HG03521 (cell line): ENCODE measurements at regions not wholly inside any gene's neighbourhood (a gene's known extent, or its start where the extent isn't known, plus 50 kb on each side); places are given as distances from the start of the nearest gene placed in this dataset.

ENCODE experiments used
- ATAC-seq: cut with Tn5 transposase; IDR thresholded peaks from one replicate; pipeline ENCODE4 v1.9.1; 2021; ENCODE audit warnings: mild to moderate bottlenecking, moderate library complexity; ENCODE audit not compliant: unreplicated experiment

DNA sequence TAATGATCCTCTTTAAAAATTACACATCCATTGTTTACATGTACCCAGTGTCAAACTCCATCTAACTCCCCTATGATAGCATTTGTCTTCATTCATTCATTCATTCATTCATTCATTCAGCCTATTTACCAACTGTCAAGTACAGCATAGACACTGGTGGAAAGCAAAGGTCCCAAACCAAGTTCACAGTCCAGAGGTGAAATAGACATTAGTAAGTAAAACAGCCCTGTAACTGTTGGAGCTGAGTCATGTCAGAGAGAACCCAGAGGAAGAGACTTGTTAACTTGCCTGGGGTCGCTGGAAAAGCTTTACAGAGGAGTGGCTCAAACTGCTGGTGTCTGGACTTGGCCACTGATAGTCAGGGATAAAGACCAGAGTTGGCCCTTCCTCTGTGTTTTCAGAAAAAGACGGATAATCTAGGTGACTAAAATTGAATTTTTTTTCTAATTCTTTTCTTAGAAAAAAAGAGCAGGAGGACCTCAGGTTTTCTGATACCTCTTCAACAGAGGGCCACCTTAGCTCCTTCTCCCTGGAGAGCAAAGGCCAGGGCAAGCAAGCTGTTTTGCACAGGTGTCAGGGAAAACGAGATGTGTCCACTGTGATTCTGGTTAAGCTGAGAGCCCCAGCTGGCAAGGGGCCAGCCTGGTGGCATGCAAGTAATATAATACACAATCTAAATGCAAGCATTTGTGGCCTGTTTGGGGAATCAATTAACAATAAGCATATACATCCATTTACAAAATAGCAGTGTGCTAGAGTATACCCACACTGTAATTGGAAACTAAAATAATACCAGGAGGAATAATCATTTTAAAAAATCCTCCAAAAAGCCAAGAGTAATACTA, 96.7 kb upstream of the SLC14A2 start:
- ATAC-seq, result no peak

DNA sequence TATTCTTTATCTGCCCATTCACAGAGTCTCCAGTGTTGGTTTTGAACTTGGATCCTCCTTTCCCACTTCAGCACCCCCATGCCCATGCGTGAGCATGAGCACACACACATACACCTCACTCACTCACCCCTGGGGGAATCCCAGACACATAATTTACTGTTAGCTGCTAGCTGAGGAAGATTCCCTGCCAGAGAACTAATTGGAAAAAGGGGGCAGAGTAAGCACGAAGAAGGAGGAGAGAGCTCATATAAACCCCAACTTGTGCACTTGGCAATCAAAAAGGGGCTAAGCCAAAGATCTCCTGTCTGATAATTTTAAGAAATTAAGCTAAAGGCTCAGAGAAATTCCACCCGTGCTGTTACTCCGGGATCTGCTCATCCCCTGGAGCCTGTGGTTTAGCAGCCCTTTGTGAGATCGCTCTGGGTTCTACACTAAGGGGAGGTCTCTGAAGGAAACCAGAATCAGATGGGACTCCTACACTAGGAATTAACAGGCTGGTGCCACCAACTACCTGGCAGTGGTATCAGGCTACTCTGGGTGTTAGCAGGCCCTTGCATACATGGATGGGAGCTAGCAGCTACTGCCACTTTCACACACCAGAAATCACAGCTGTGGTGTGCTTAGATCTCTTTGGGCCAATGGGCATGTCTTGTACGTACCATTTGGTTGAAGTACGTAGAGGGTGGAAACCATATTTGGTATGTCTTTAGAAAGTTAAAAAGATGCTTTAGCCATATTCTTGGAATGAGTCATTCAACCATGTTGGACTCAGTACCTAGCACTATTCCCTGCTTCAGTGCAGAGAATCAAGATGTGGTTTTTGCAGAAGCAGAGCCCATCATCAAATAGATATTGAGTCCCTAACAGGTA, 95.6 kb upstream of the SLC14A2 start:
- no peak for ATAC-seq

DNA sequence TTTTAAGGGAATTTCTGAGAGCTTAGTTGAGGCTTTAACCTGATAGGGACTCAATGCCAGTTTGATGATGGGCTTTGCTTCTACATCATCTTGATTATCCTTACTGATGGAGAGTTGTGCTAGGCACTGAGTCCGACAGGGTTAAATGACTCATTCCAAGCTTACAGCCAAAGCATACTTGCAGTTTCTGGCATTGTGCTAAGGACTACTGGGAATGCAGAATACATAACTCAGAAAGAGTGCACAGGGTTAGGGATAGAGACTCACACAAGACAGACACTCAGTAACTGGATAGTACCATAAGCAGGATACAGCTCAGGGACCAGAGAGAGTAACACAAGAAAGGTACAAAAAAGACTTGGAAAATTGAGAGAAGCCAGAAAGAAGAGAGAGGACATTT, 94.1 kb upstream of the SLC14A2 start:
- ATAC-seq, result no peak

DNA sequence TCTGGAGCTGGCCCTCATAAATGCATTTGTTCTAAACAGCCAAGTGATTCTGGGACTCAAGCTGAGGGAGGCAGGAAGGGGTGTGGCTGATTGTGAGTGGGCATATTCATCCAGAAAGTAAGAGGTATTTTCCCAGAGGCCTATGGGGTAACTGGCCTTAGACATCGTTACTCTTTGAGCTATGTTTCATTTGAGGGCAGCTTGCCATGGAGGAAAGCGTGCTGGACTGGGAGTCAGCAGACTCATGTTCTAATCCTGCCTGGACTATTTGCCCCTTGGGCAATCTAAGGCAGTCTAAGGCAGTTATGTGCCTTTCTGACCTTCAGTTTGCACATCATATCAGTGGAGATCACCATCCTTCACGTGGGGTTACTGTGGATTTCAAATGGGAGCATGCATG, 93.5 kb upstream of the SLC14A2 start:
- no peak for ATAC-seq

DNA sequence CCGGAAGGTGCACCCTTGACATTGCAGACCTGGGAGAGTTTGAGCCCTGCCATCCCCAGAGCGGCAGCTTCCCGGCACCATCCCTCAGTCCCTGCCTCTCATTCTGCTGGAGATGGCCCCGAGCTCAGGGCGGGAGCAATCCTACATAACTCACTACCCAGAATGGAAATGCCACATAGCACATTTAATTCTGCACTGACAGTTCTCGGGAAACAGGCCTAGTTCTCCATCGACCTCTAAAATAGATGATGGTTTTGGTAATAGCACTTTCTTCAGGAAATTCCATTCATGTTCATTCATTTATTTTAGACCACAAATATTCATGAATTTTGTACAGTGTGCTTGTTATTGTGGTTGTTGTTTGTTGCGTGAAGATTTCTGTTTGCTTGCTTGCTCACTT, 92.9 kb upstream of the SLC14A2 start:
- no peak for ATAC-seq

DNA sequence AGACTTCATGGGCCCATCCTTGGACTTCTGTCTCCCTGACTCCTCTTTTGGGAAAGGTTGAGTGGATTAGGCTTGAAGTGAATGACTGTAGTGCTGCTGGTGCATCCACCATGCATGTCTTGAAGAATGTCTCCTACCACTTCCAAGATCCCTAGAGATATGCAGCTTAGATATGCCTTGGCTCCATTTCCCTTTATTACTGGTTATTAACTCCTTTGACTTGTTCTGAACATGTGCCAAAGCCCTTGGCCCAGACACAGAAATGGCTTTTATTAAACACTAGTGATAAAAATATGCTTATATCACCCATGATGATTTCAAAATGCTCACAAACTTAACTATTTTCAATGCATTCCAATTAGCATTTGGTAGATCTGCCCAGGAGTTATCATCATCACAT, 90.0 kb upstream of the SLC14A2 start:
- no peak for ATAC-seq

DNA sequence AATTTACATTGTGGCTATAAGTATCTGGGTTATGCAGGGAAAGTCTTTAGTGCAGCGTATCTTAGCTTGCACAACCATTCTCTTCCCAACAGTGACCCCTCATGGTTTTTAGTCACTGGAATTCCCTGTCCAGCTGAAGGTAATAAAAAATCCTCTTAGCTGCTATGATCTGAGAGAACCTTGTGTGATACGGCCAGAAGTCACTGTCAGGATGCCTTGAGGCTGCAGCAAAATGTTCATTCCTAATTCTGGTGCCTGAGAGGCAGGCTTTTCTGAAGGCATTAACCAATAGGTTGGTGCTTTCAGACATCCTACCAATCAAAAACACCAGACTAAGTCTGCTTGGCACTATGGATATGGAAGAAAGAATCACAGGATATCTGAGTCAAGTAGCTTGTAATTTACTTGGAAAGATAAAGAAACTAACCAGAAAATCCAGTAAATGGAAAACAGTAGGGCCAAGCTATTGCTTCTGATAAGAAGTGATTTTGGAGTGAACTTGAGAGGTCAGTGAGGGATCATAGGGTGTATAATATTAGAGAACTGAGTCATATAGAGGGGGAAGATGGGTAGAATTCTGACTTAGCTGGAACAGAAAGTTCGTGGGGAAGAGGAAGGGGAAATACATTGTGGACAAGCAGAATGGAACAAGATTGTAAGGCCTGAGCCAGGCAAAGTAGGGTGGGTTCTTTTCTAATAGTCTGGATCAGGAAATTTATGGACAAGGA, 89.0 kb upstream of the SLC14A2 start:
- ATAC-seq, result no peak

DNA sequence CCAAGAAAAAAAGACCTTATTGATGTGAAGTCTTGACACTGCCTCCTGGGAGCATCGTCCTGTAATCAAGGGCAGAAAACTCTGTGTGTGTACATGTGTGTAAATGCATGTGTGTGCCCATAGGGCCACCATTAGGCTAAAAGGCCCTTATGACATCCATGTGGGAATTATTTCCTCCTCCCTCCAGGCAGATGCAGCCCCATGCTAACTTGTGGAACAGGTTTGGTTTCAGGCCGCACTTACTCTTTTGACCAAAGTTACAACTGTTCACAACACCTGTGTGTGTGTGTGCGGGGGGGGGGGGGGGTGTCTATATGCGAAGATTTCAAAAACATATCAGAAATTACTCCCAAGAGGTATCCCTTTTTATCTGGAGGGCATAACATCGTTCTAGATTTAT, 87.4 kb upstream of the SLC14A2 start:
- ATAC-seq, result no peak

DNA sequence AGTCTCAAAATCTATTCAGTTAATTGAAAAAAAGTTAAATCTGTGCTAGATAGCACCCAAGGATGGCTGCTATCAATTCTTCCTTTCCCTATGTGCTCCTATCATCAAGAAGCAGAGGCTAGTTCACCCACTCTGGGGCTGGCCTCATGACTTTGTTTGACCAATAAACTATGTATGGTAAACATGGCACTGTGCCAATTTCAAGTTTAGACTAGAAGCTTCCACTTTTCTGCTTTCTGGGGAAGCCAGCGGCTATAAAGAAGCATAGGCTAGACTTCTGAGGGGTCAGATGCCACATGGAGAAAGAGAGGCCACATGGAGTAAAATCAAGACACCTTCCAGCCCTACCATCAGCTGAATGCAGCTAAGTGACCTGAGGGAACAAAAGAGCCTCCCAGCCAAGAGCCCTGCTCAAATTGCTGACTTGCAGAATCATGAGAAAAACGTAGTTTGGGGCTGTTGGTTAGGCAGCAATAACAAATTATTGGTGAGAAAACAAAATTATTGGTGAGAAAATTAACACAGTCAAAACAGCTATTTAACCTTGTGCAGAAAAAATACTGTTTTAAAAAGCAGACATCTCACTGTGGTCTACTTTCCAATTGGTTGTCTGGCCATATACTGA, 86.5 kb upstream of the SLC14A2 start:
- no peak for ATAC-seq

DNA sequence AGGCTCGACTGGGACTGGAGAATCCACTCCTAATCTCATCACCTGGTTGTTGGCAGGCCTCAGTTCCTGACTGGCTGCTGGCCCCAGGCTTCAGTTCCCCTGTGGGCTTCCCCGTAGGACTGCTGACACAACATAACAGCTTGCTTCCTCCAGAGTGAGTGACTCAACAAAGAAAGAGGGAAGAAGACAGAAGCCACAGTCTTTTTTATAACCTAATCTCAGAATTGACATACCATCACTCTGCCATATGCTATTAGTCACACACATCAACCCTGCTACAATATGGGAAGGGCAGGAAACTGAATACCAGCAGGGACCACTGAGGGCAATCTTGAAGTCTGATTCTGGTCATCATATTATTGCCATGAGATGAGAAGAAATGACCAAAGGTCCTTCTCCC, 76.8 kb upstream of the SLC14A2 start:
- ATAC-seq, result no peak

DNA sequence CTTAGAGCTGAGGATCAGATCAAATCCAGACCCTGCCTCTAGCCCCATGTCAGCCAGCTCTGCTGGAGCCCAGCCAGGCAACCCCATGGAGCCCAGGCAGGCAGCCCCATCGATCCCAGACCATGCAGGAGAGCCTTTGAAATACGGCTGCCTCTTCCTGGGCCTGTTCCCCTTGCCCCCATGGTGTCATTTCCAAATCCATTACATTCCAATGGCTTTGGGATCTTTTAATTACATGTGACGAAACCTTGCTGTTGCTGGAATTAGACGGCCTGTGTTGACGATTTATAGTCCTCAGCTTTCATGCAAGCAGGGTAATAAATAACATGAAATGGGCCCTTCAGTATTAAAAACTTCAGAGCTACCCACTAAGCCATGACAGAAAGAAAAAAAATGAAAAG, 75.8 kb upstream of the SLC14A2 start:
- no peak for ATAC-seq

DNA sequence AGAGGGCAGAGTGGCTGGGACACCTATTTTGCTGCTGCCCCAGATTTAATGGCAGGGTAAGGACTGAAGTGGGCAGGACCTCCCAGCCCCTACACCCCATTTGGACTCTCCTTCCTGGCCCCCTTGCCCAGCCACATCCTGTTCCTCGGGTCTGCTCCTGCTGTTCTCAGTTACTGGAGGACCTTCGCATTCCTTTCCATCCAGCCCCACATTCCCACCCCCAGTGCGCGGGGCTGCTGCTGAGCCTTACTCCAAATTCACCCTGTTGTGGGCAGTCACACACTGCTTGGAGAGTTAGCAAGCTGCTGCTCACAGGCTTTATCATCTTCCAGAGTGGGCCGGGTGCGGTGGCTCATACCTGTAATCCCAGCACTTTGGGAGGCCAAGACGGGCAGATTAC, 75.2 kb upstream of the SLC14A2 start:
- ATAC-seq, result no peak

DNA sequence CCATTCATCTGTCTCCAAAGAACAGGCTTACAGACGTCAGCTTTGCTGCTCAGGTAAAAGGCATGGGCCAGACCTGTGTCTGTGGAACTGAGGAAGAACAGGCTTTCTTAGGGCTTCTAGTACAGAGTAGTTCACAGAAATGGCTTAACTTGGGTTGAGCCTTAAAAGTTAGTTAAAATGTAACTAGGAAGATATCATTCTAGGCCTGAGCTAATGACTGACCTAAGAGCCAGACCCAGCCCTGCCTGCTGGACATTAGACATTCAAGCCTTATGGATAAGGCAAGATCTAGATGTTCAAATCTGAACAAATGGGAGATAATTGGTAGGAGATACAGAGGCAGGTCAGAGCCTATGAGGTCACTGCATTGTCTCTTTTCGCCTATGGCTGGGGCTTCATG, 73.9 kb upstream of the SLC14A2 start:
- no peak for ATAC-seq

DNA sequence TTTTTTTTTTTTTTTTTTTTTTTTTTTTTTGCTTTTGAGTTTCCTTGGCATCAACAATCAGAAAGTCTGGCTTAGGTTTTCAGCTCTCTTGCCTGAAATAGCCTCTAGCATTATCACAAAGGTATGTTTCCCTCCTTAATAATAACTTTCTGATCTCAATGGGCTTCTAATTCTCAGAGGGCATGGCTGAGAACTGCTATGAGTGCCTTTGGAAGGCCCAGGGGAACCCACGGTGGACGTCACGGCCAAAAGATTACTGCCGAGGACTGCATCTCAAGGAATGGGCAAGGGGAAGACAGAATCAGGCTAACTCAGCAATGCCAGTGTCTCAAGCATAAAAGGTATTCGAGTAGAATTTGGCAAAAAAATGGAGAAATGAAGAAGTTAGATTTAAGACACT, 73.2 kb upstream of the SLC14A2 start:
- ATAC-seq, result no peak

DNA sequence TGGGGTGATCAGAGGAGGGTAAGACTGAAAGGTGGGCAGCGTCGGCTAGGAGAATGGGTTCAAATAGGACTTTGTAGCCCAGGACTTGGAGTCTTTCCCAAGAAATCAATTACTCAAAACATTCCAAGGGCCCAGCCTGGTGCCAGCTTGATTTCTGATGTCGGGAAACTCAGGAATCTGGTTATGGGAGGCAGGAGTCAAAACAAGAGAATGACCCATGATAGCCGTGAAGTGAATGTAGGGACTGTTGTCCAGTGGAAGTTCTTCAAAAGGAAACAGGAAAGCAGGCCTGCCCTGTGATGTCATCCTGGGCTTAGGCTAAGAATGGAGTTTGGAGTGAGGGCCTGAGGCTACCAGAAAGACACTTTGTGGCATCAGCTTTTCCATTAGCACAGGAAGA, 67.4 kb upstream of the SLC14A2 start:
- ATAC-seq, result no peak

DNA sequence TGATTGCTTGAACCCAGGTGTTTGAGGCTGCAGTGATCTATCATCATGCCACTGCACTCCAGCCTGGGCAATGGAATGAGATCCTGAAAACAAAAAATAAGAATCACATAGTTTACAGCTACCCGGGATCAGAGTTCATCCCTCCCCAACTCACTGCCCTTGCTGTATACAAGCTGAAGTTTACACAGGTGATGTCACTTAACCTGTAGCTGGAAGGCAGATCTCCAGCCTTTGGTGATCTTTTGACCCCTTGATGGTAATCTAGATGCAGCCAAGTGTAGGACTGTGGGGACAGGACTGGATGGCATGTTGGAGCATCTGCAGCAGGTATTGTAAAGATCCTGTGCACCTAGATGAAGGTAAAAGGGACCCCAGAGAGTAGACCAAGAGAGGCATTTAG, 66.7 kb upstream of the SLC14A2 start:
- ATAC-seq, result no peak

DNA sequence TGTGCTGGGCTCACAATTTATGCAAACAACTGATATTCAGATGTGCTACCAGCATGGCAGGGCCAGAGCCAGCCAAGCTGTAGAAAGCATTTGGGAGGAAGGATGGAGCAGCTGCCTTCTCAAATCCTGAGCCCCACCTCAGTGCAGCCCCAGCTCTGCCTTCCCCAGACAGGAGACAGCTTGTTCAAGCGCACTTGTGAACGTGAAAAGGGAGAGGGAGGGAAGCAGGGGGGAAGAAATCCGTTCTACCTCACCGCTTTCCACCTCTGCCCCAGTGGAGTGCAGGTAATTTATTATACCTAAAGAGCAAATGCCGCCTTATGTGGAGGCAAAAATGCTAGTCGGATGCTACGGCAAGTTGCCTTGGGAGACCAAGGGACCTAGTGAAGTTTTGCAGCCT, 66.0 kb upstream of the SLC14A2 start:
- no peak for ATAC-seq

DNA sequence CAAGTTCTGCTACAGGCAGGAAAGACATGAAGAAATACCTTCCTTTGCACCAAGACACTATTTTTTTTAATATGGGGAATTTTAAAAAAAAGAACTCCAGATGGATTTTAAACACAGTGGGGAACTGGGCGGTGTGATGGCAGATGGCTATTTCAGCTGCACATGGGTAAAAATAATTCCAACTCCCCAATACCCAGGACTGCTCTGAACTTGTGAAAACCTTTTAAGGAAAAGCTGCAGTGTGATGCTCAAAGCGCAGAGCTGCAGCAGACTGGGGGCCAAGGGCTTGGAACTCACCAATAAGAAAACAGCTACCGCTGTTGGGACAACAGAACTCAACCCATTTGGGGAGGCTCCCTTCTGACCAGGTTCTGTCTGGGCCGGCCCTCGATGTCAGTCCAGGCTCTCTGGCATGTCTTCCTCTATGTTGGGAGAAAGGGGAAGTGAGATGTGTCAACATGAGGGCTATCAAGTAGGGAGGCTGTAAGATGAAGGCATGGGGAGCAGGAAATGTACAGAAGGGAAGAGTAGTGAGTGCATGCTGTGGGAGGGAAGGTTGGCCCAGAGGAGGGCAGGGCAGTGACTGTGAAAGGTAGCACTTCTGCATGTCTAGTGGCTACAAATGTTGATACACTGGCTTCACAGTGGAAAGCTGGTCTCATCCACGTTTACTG, 64.0 kb upstream of the SLC14A2 start:
- ATAC-seq, result no peak

DNA sequence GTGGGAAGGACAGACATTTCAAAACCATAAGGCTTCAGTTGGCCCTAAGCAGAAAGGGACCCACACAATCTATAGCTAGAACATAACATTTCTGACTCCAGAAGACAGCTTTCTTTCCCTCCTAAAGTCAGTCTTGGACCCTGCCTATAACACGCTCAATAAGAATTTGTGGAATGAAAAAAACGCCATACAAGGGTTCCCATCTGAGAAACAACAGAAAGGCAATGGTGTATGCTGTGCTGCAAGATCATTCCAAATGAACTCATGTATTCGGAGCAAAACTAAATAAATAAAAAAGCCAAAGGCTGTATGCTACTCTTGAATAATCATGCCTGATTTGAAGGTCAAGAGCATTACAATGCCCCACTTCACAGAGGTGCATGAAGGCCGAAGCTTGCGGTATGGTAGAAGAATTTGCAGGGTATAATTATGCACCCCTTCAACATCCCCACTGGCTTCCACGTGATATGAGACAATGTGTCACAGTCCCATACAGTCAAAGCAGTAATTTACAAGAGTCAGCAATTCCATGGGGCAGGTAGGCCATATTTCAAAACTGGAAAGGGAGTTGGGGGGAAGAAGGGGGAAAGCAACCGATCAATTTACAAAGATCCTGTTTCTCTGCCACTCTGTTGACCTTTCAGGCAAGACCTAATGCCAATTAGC, 61.4 kb upstream of the SLC14A2 start:
- ATAC-seq, result no peak

DNA sequence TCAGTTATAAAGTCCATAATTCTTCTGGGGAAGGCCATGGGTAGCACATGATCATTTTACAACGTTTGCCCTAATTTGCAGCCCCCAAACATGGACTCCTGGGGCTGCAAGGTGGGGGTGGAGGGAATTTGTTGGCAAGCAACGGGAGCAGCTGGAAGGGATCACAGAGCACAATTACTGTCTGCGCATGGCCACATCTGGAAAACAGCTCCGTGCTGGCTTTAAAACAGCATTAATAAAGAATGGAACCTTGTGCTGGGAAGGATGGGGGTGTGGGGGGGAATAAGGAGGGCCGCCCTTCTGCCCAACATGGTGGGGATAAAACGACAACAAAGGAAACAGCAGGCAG, 60.9 kb upstream of the SLC14A2 start:
- no peak for ATAC-seq
